ENCODE measurements at regions not wholly inside any gene's neighbourhood (a gene's known extent, or its start where the extent isn't known, plus 50 kb on each side); places are given as distances from the start of the nearest gene placed in this dataset.
"Not testable (repeated sequence)": the region's sequence is repeated elsewhere in the genome, so short reads cannot be mapped to it uniquely, and the experiment has no call there.

- Histone ChIP-seq H3K27me3 (no peaks in the 10 kb centered on the region), H3K27ac (no peak overlapping the region), H3K36me3 (no peaks in the 10 kb centered on the region), H3K9me3 (no peaks in the 10 kb centered on the region), H3K4me1 (no peaks in the 10 kb centered on the region), H3K4me3 (no peak overlapping the region)
- intact Hi-C loops (cut with DNase I; ENCODE audit: low total_unique reads): no loop called here
- no peak for DNase-seq
- in situ Hi-C loops (cut with MboI; ENCODE audit: low pct_ligation_motif_present in 1 of 4, low pct_unique_long_range_greater_than_20kb in 1 of 4, low sequenced_read_pairs in 3 of 4): loop anchor here in 1 of 4 donors (25.0 kb wide), 1 partner anchor 785 kb away; no protein-coding TSS in a partner anchor
- WGBS, 2 donors (ENCODE audit: low coverage in 1 of 2): 54 to 85% methylated on average over 4 to 7 of the region's 7 CpGs
- TF ChIP-seq EP300 (IDR thresholded peaks at IDR 0.05; ENCODE audit: low read depth) (no peak), CTCF (IDR thresholded peaks at IDR 0.05) (no peak)
Observed at GRCh38 chr18:21972281-21972680, 197.1 kb upstream of the GATA6 start.

GRCh38 chr18:21975954-21976353, 193.4 kb upstream of the GATA6 start:
- H3K36me3 ChIP-seq; in situ Hi-C loops (cut with MboI; ENCODE audit: low pct_ligation_motif_present in 1 of 4, low pct_unique_long_range_greater_than_20kb in 1 of 4, low sequenced_read_pairs in 3 of 4): not testable (repeated sequence)

GRCh38 chr18:21978546-21979170, 190.7 kb upstream of the GATA6 start:
- intact Hi-C loops (cut with DNase I; ENCODE audit: low total_unique reads): no loop called here

More at GRCh38 chr18:21975954-21976353, 193.4 kb upstream of the GATA6 start:
- H3K4me1 ChIP-seq; intact Hi-C loops (cut with DNase I; ENCODE audit: low total_unique reads); H3K27me3 ChIP-seq; H3K4me3 ChIP-seq; H3K27ac ChIP-seq; DNase-seq; H3K9me3 ChIP-seq: not testable (repeated sequence)
- WGBS, 2 donors (ENCODE audit: low coverage in 1 of 2): 80 to 86% methylated on average over 1 of the region's 1 CpG

GRCh38 chr18:21979171-21979560, 190.2 kb upstream of the GATA6 start:
- TF ChIP-seq POLR2A (IDR thresholded peaks at IDR 0.05) (no peak), EP300 (IDR thresholded peaks at IDR 0.05; ENCODE audit: low read depth) (no peak), CTCF (IDR thresholded peaks at IDR 0.05) (no peak), POLR2AphosphoS5 (IDR thresholded peaks at IDR 0.05) (no peak)
- Histone ChIP-seq H3K9me3 (no peaks in the 10 kb centered on the region), H3K27ac (no peak overlapping the region), H3K27me3 (no peaks in the 10 kb centered on the region), H3K36me3 (no peaks in the 10 kb centered on the region), H3K4me3 (no peak overlapping the region), H3K4me1 (no peaks in the 10 kb centered on the region)
- intact Hi-C loops (cut with DNase I; ENCODE audit: low total_unique reads) (no loop called here), in situ Hi-C loops (cut with MboI; ENCODE audit: low pct_ligation_motif_present in 1 of 4, low pct_unique_long_range_greater_than_20kb in 1 of 4, low sequenced_read_pairs in 3 of 4) (no loop called here)
- WGBS, 2 donors (ENCODE audit: low coverage in 1 of 2): 33 to 82% methylated on average over 1 to 4 of the region's 4 CpGs
- no peak for DNase-seq

More at GRCh38 chr18:21978546-21979170, 190.7 kb upstream of the GATA6 start:
- H3K4me1 ChIP-seq: no peaks in the 10 kb centered on the region
- no peak overlapping the region for H3K27ac ChIP-seq
- H3K4me3 ChIP-seq: no peak overlapping the region
- no peaks in the 10 kb centered on the region for H3K27me3 ChIP-seq
- in situ Hi-C loops (cut with MboI; ENCODE audit: low pct_ligation_motif_present in 1 of 4, low pct_unique_long_range_greater_than_20kb in 1 of 4, low sequenced_read_pairs in 3 of 4): no loop called here
- DNase-seq: no peak
- no peaks in the 10 kb centered on the region for H3K9me3 ChIP-seq
- H3K36me3 ChIP-seq: no peaks in the 10 kb centered on the region
- TF ChIP-seq POLR2A (IDR thresholded peaks at IDR 0.05): no peak
- no peak for TF ChIP-seq CTCF (IDR thresholded peaks at IDR 0.05)
- no peak for TF ChIP-seq EP300 (IDR thresholded peaks at IDR 0.05; ENCODE audit: low read depth)
- no peak for TF ChIP-seq POLR2AphosphoS5 (IDR thresholded peaks at IDR 0.05)
- WGBS, 2 donors (ENCODE audit: low coverage in 1 of 2): 74 to 75% methylated on average over 7 to 13 of the region's 13 CpGs

GRCh38 chr18:21979759-21980158, 189.6 kb upstream of the GATA6 start:
- Histone ChIP-seq H3K27me3 (no peaks in the 10 kb centered on the region), H3K36me3 (no peaks in the 10 kb centered on the region), H3K27ac (no peak overlapping the region), H3K4me3 (no peak overlapping the region), H3K4me1 (no peaks in the 10 kb centered on the region), H3K9me3 (no peaks in the 10 kb centered on the region)
- intact Hi-C loops (cut with DNase I; ENCODE audit: low total_unique reads) (no loop called here), in situ Hi-C loops (cut with MboI; ENCODE audit: low pct_ligation_motif_present in 1 of 4, low pct_unique_long_range_greater_than_20kb in 1 of 4, low sequenced_read_pairs in 3 of 4) (no loop called here)
- no peak for DNase-seq
- WGBS, 2 donors (ENCODE audit: low coverage in 1 of 2): 79% methylated on average over 1 of the region's 1 CpG; no CpG with 5 or more reads in 1 of the 2 donors
- no peak for TF ChIP-seq POLR2AphosphoS5 (IDR thresholded peaks at IDR 0.05)
- no peak for TF ChIP-seq EP300 (IDR thresholded peaks at IDR 0.05; ENCODE audit: low read depth)
- no peak for TF ChIP-seq POLR2A (IDR thresholded peaks at IDR 0.05)
- no peak for TF ChIP-seq CTCF (IDR thresholded peaks at IDR 0.05)
